Activated naive CD8-positive, alpha-beta T cell treated with anti-CD3 and anti-CD28 coated beads, Interleukin-2, amount 10 ng/mL, durations not matched to agents 7 days and 5 days (primary cell): ENCODE measurements at regions not wholly inside any gene's neighbourhood (a gene's known extent, or its start where the extent isn't known, plus 50 kb on each side); places are given as distances from the start of the nearest gene placed in this dataset.

ENCODE experiments used
- ATAC-seq: fragments of 150-1000 bp; cut with Tn5 transposase; one replicate; pipeline ENCODE4 v1.10.0; 2021; ENCODE audit warnings: low read depth, moderate library complexity
- POLR2A ChIA-PET: fragments of 350-600 bp; sonication (Branson Sonifier 250); formaldehyde crosslinking; loops from one replicate; lab custom pipeline; 2021; ENCODE audit warnings: antibody characterized with exemption; lab: Charles Lee
- DNase-seq: peaks from one replicate; pipeline ENCODE4 v3.0.0; 2021
- H3K27ac Mint-ChIP-seq: one replicate; pipeline ENCODE4 v1.8.0; 2022; ENCODE audit warnings: mild to moderate bottlenecking, mixed read lengths
- H3K27me3 Mint-ChIP-seq: one replicate; pipeline ENCODE4 v1.8.0; 2022; ENCODE audit warnings: mild to moderate bottlenecking, moderate library complexity, mixed read lengths
- H3K36me3 Mint-ChIP-seq: one replicate; pipeline ENCODE4 v1.8.0; 2021; ENCODE audit warnings: mild to moderate bottlenecking, mixed read lengths
- H3K4me1 Mint-ChIP-seq: one replicate; pipeline ENCODE4 v1.8.0; 2021; ENCODE audit warnings: mixed read lengths
- H3K4me3 Mint-ChIP-seq: one replicate; pipeline ENCODE4 v1.8.0; 2022; ENCODE audit warnings: mild to moderate bottlenecking, moderate library complexity, mixed read lengths
- H3K9me3 Mint-ChIP-seq: one replicate; pipeline ENCODE4 v1.8.0; 2021; ENCODE audit warnings: mixed read lengths

GRCh38 chr4:126071346-126072333 lies 756.9 kb downstream of the FAT4 start:
- DNase-seq (no peak), ATAC-seq (no peak)
- Mint-ChIP-seq H3K27ac (no peak overlapping the region), H3K4me3 (no peak overlapping the region), H3K36me3 (no peaks in the 10 kb centered on the region), H3K9me3 (no peaks in the 10 kb centered on the region), H3K27me3 (no peaks in the 10 kb centered on the region), H3K4me1 (no peaks in the 10 kb centered on the region)
- POLR2A ChIA-PET, result no interaction called here

GRCh38 chr4:126081336-126081735 lies 766.6 kb downstream of the FAT4 start:
- Mint-ChIP-seq H3K4me3 (no peak overlapping the region), H3K4me1 (no peaks in the 10 kb centered on the region), H3K27ac (no peak overlapping the region), H3K36me3 (no peaks in the 10 kb centered on the region), H3K9me3 (peaks cover 1% of the 10 kb centered on the region), H3K27me3 (no peaks in the 10 kb centered on the region)
- no peak for DNase-seq
- POLR2A ChIA-PET, result no interaction called here
- no peak for ATAC-seq

- POLR2A ChIA-PET, result no interaction called here
- no peaks in the 10 kb centered on the region for H3K36me3 Mint-ChIP-seq
- ATAC-seq (no peak), DNase-seq (no peak)
- no peaks in the 10 kb centered on the region for H3K4me1 Mint-ChIP-seq
- no peaks in the 10 kb centered on the region for H3K27me3 Mint-ChIP-seq
- no peak overlapping the region for H3K4me3 Mint-ChIP-seq
- H3K9me3 Mint-ChIP-seq, result peaks cover 2% of the 10 kb centered on the region
- no peak overlapping the region for H3K27ac Mint-ChIP-seq
Observed at GRCh38 chr4:126086041-126086440, 771.3 kb downstream of the FAT4 start.

- POLR2A ChIA-PET, result no interaction called here
- H3K36me3 Mint-ChIP-seq, result no peaks in the 10 kb centered on the region
- no peak overlapping the region for H3K4me3 Mint-ChIP-seq
- no peaks in the 10 kb centered on the region for H3K4me1 Mint-ChIP-seq
- no peaks in the 10 kb centered on the region for H3K27me3 Mint-ChIP-seq
- no peak for ATAC-seq
- peaks cover 2% of the 10 kb centered on the region for H3K9me3 Mint-ChIP-seq
- no peak for DNase-seq
- H3K27ac Mint-ChIP-seq, result no peak overlapping the region
Observed at GRCh38 chr4:126087101-126087500, 772.3 kb downstream of the FAT4 start.

- no peaks in the 10 kb centered on the region for H3K36me3 Mint-ChIP-seq
- no peaks in the 10 kb centered on the region for H3K4me1 Mint-ChIP-seq
- H3K27ac Mint-ChIP-seq, result no peak overlapping the region
- peaks cover 2% of the 10 kb centered on the region for H3K9me3 Mint-ChIP-seq
- no peaks in the 10 kb centered on the region for H3K27me3 Mint-ChIP-seq
- POLR2A ChIA-PET, result no interaction called here
- DNase-seq (no peak), ATAC-seq (no peak)
- no peak overlapping the region for H3K4me3 Mint-ChIP-seq
Observed at GRCh38 chr4:126097155-126097799, 782.5 kb downstream of the FAT4 start.

GRCh38 chr4:126106658-126107057 lies 791.9 kb downstream of the FAT4 start:
- no peak overlapping the region for H3K27ac Mint-ChIP-seq
- POLR2A ChIA-PET, result no interaction called here
- no peaks in the 10 kb centered on the region for H3K27me3 Mint-ChIP-seq
- no peaks in the 10 kb centered on the region for H3K4me1 Mint-ChIP-seq
- no peak for DNase-seq
- peaks cover 7% of the 10 kb centered on the region for H3K9me3 Mint-ChIP-seq
- H3K4me3 Mint-ChIP-seq, result no peak overlapping the region
- H3K36me3 Mint-ChIP-seq, result no peaks in the 10 kb centered on the region
- ATAC-seq, result no peak

- H3K4me1 Mint-ChIP-seq, result no peaks in the 10 kb centered on the region
- no peaks in the 10 kb centered on the region for H3K36me3 Mint-ChIP-seq
- DNase-seq (no peak), ATAC-seq (no peak)
- no peak overlapping the region for H3K27ac Mint-ChIP-seq
- no peaks in the 10 kb centered on the region for H3K27me3 Mint-ChIP-seq
- POLR2A ChIA-PET, result no interaction called here
- peaks cover 14% of the 10 kb centered on the region for H3K9me3 Mint-ChIP-seq
- no peak overlapping the region for H3K4me3 Mint-ChIP-seq
Observed at GRCh38 chr4:126109836-126110235, 795.1 kb downstream of the FAT4 start.

- no peaks in the 10 kb centered on the region for H3K27me3 Mint-ChIP-seq
- ATAC-seq (no peak), DNase-seq (no peak)
- no peaks in the 10 kb centered on the region for H3K4me1 Mint-ChIP-seq
- H3K9me3 Mint-ChIP-seq, result peaks cover 15% of the 10 kb centered on the region
- POLR2A ChIA-PET, result no interaction called here
- no peak overlapping the region for H3K4me3 Mint-ChIP-seq
- no peak overlapping the region for H3K27ac Mint-ChIP-seq
- no peaks in the 10 kb centered on the region for H3K36me3 Mint-ChIP-seq
Observed at GRCh38 chr4:126113058-126113457, 798.3 kb downstream of the FAT4 start.

- no peaks in the 10 kb centered on the region for H3K4me1 Mint-ChIP-seq
- no peaks in the 10 kb centered on the region for H3K27me3 Mint-ChIP-seq
- no peaks in the 10 kb centered on the region for H3K36me3 Mint-ChIP-seq
- H3K27ac Mint-ChIP-seq, result no peak overlapping the region
- no peak for ATAC-seq
- POLR2A ChIA-PET, result no interaction called here
- peaks cover 2% of the 10 kb centered on the region for H3K9me3 Mint-ChIP-seq
- no peak overlapping the region for H3K4me3 Mint-ChIP-seq
- DNase-seq, result no peak
Observed at GRCh38 chr4:126123611-126124325, 809.0 kb downstream of the FAT4 start.

GRCh38 chr4:126124818-126125217 lies 810.1 kb downstream of the FAT4 start:
- DNase-seq, result no peak
- no peaks in the 10 kb centered on the region for H3K27me3 Mint-ChIP-seq
- ATAC-seq, result no peak
- no peak overlapping the region for H3K27ac Mint-ChIP-seq
- H3K4me1 Mint-ChIP-seq, result no peaks in the 10 kb centered on the region
- no peak overlapping the region for H3K4me3 Mint-ChIP-seq
- no peaks in the 10 kb centered on the region for H3K36me3 Mint-ChIP-seq
- POLR2A ChIA-PET, result no interaction called here
- peaks cover 2% of the 10 kb centered on the region for H3K9me3 Mint-ChIP-seq

GRCh38 chr4:126130215-126130614 lies 815.5 kb downstream of the FAT4 start:
- DNase-seq (no peak), ATAC-seq (no peak)
- Mint-ChIP-seq H3K4me1 (no peaks in the 10 kb centered on the region), H3K36me3 (no peaks in the 10 kb centered on the region), H3K4me3 (no peak overlapping the region), H3K27me3 (no peaks in the 10 kb centered on the region), H3K27ac (no peak overlapping the region), H3K9me3 (peaks cover 1% of the 10 kb centered on the region)
- POLR2A ChIA-PET, result no interaction called here

- Mint-ChIP-seq H3K27ac (no peak overlapping the region), H3K4me1 (no peaks in the 10 kb centered on the region), H3K9me3 (peaks cover 1% of the 10 kb centered on the region), H3K4me3 (no peak overlapping the region), H3K27me3 (no peaks in the 10 kb centered on the region), H3K36me3 (no peaks in the 10 kb centered on the region)
- POLR2A ChIA-PET, result no interaction called here
- no peak for DNase-seq
- no peak for ATAC-seq
Observed at GRCh38 chr4:126136922-126137781, 822.4 kb downstream of the FAT4 start.

- POLR2A ChIA-PET, result no interaction called here
- H3K27me3 Mint-ChIP-seq, result no peaks in the 10 kb centered on the region
- no peak overlapping the region for H3K4me3 Mint-ChIP-seq
- no peaks in the 10 kb centered on the region for H3K36me3 Mint-ChIP-seq
- H3K27ac Mint-ChIP-seq, result no peak overlapping the region
- ATAC-seq, result no peak
- peaks cover 1% of the 10 kb centered on the region for H3K9me3 Mint-ChIP-seq
- H3K4me1 Mint-ChIP-seq, result no peaks in the 10 kb centered on the region
- no peak for DNase-seq
Observed at GRCh38 chr4:126137782-126138170, 823.0 kb downstream of the FAT4 start.
